GM06990 (cell line): ENCODE measurements at regions not wholly inside any gene's neighbourhood (a gene's known extent, or its start where the extent isn't known, plus 50 kb on each side); places are given as distances from the start of the nearest gene placed in this dataset.

ENCODE experiments used
- DNase-seq: peaks from one replicate; pipeline ENCODE4 v3.0.0-alpha.2; 2011; ENCODE audit not compliant: insufficient read length; ENCODE audit errors: extremely low read depth
- H3K27me3 ChIP-seq: replicated peaks from 2 replicates; pipeline ENCODE4 v1.6.0; 2011; ENCODE audit warnings: low read length; ENCODE audit not compliant: control insufficient read depth, insufficient read depth
- H3K36me3 ChIP-seq: 2 replicates; pipeline ENCODE4 v1.5.1; 2011; ENCODE audit warnings: low read length; ENCODE audit not compliant: control insufficient read depth, insufficient read depth
- H3K4me3 ChIP-seq: replicated peaks from 2 replicates; pipeline ENCODE4 v1.5.1; 2011; ENCODE audit warnings: low read depth, mild to moderate bottlenecking, control low read depth, low read length
- TF ChIP-seq, protein P1 (sequence below): IDR thresholded peaks from 2 replicates; pipeline ENCODE4 v1.5.1; 2011; ENCODE audit warnings: low read length, control low read depth, mild to moderate bottlenecking, inconsistent platforms; ENCODE audit not compliant: insufficient read depth, poor library complexity, severe bottlenecking

DNA sequence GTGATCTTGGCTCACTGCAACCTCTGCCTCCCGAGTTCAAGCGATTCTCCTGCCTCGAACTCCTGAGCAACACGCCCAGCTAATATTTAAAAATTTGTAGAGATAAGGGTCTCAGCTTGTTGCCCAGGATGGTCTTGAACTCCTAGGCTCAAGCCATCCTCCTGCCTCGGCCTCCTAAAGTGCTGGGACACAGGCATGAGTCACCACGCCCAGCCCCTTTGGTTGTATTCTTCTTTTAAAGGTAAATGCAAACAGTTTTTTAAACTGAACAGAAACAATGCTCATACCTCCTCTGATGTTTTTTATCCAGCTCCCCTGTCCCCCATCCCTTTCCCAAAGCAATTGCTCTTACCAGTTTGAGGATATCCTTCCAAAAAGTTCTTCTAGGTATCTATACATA is 79.5 kb upstream of the DUSP5 start:
- TF ChIP-seq, protein P1, sequence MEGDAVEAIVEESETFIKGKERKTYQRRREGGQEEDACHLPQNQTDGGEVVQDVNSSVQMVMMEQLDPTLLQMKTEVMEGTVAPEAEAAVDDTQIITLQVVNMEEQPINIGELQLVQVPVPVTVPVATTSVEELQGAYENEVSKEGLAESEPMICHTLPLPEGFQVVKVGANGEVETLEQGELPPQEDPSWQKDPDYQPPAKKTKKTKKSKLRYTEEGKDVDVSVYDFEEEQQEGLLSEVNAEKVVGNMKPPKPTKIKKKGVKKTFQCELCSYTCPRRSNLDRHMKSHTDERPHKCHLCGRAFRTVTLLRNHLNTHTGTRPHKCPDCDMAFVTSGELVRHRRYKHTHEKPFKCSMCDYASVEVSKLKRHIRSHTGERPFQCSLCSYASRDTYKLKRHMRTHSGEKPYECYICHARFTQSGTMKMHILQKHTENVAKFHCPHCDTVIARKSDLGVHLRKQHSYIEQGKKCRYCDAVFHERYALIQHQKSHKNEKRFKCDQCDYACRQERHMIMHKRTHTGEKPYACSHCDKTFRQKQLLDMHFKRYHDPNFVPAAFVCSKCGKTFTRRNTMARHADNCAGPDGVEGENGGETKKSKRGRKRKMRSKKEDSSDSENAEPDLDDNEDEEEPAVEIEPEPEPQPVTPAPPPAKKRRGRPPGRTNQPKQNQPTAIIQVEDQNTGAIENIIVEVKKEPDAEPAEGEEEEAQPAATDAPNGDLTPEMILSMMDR = no peak
- DNase-seq = no peak
- H3K36me3 ChIP-seq = no peaks in the 10 kb centered on the region
- H3K4me3 ChIP-seq = no peak overlapping the region
- H3K27me3 ChIP-seq = no peaks in the 10 kb centered on the region

- DNase-seq = no peak
- Histone ChIP-seq H3K36me3 (no peaks in the 10 kb centered on the region), H3K27me3 (no peaks in the 10 kb centered on the region), H3K4me3 (no peak overlapping the region)
- TF ChIP-seq, protein P1 = no peak
Observed at GRCh38 chr10:110419265-110419664, 78.4 kb upstream of the DUSP5 start.

DNA sequence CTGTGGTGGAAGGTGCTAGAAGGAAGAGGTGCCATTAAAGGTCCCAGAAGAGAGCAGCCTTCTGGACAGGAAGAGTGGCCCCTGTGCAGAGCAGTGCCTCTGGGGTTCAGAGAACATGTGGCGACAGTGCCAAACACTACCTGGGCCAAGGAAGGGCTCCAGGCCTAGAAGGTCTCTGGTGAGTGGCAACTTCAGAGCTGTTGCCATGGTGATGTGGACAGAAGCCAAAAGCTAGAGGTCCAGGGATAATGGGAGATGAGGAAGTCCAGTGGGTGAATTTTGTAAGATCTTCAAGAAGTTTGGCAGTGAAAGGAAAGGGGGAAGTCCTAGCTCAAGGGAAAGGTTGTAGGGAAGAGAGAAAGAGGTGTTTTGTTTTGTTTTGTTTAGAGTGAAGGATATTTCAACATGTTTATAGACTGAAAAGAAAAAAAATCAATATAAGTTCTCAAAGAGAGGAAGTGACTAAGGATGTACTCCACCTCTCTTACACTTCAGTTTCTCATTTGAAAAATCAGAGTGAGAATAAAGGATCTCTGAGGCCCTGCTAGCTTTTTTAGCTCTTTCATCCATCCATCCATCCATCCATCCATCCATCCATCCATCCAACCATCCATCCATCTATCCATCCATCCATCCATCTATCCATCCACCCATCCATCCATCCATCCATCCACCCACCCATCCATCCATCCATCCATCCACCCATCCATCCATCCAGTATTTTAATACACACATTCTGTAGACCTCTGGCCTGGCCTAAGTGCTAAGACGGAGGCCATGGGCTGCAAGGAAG is 77.1 kb upstream of the DUSP5 start:
- H3K27me3 ChIP-seq = no peaks in the 10 kb centered on the region
- H3K36me3 ChIP-seq = no peaks in the 10 kb centered on the region
- TF ChIP-seq, protein P1 = no peak
- no peak overlapping the region for H3K4me3 ChIP-seq
- no peak for DNase-seq

GRCh38 chr10:110421512-110422138 is 76.1 kb upstream of the DUSP5 start:
- Histone ChIP-seq H3K4me3 (no peak overlapping the region), H3K36me3 (no peaks in the 10 kb centered on the region), H3K27me3 (no peaks in the 10 kb centered on the region)
- DNase-seq = no peak
- TF ChIP-seq, protein P1 = no peak

DNA sequence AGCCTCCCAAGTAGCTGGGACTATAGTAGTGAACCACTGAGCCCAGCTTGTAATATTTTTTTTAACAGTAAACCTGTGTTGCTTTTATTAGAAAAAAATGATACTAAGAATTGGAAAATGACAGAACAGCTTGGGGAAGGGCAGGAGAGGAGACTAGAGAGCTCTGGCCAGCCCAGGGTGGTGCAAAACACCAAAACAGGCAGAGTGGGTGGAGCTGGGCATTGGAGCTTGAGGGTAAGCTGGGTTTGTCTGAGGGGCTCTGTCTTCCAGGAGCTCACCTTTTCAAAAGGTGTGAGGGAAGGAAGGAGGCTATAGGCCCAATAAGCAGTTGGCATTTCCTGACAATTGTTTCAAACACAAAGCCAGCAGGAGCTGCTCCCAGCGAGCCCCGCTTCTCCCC is 75.2 kb upstream of the DUSP5 start:
- DNase-seq = no peak
- H3K36me3 ChIP-seq = no peaks in the 10 kb centered on the region
- TF ChIP-seq, protein P1 = no peak
- no peak overlapping the region for H3K4me3 ChIP-seq
- H3K27me3 ChIP-seq = no peaks in the 10 kb centered on the region
